HEK293 (cell line): ENCODE measurements at regions not wholly inside any gene's neighbourhood (a gene's known extent, or its start where the extent isn't known, plus 50 kb on each side); places are given as distances from the start of the nearest gene placed in this dataset.

Experiments
- ATF2 ChIP-seq: fragments of 450-650 bp; formaldehyde crosslinking; IDR thresholded peaks from 2 replicates; pipeline ENCODE4 v1.5.1; 2016; ENCODE audit warnings: missing biosample characterization, missing genetic modification characterization, low read depth
- GLI4 ChIP-seq: fragments of 450-650 bp; formaldehyde crosslinking; IDR thresholded peaks from 2 replicates; pipeline ENCODE4 v1.5.1; 2016; ENCODE audit warnings: missing biosample characterization, missing genetic modification characterization
- GLIS1 ChIP-seq: fragments of 450-650 bp; formaldehyde crosslinking; IDR thresholded peaks from 2 replicates; pipeline ENCODE4 v1.5.1; 2016; ENCODE audit warnings: missing biosample characterization, missing genetic modification characterization
- HIC1 ChIP-seq: fragments of 450-650 bp; formaldehyde crosslinking; IDR thresholded peaks from 2 replicates; pipeline ENCODE4 v1.5.1; 2016; ENCODE audit warnings: missing biosample characterization, missing genetic modification characterization
- INSM2 ChIP-seq: fragments of 450-650 bp; formaldehyde crosslinking; IDR thresholded peaks from 2 replicates; pipeline ENCODE4 v1.5.1; 2016; ENCODE audit warnings: missing biosample characterization, missing genetic modification characterization
- KLF10 ChIP-seq: fragments of 450-650 bp; IDR thresholded peaks from 2 replicates; pipeline ENCODE4 v1.5.1; 2018; ENCODE audit warnings: missing biosample characterization, mild to moderate bottlenecking, missing genetic modification characterization
- KLF17 ChIP-seq: fragments of 450-650 bp; formaldehyde crosslinking; IDR thresholded peaks from 2 replicates; pipeline ENCODE4 v1.5.1; 2016; ENCODE audit warnings: missing biosample characterization, missing genetic modification characterization
- KLF8 ChIP-seq: fragments of 450-650 bp; formaldehyde crosslinking; IDR thresholded peaks from 2 replicates; pipeline ENCODE4 v1.5.1; 2016; ENCODE audit warnings: missing biosample characterization, missing genetic modification characterization
- PRDM6 ChIP-seq: fragments of 450-650 bp; formaldehyde crosslinking; IDR thresholded peaks from 2 replicates; pipeline ENCODE4 v1.5.1; 2017; ENCODE audit warnings: missing biosample characterization, missing genetic modification characterization
- SCRT1 ChIP-seq: fragments of 450-650 bp; formaldehyde crosslinking; IDR thresholded peaks from 2 replicates; pipeline ENCODE4 v1.5.1; 2016; ENCODE audit warnings: missing biosample characterization, missing genetic modification characterization, borderline replicate concordance
- SP2 ChIP-seq: fragments of 450-650 bp; formaldehyde crosslinking; IDR thresholded peaks from 2 replicates; pipeline ENCODE4 v1.5.1; 2016; ENCODE audit warnings: missing biosample characterization, missing genetic modification characterization
- WT1 ChIP-seq: fragments of 450-650 bp; formaldehyde crosslinking; IDR thresholded peaks from 2 replicates; pipeline ENCODE4 v1.5.1; 2016; ENCODE audit warnings: missing biosample characterization, missing genetic modification characterization
- ZFP41 ChIP-seq: fragments of 450-650 bp; formaldehyde crosslinking; IDR thresholded peaks from 2 replicates; pipeline ENCODE4 v1.5.1; 2016; ENCODE audit warnings: missing biosample characterization, missing genetic modification characterization, borderline replicate concordance
- ZNF138 ChIP-seq: fragments of 450-650 bp; formaldehyde crosslinking; IDR thresholded peaks from 2 replicates; pipeline ENCODE4 v1.5.1; 2016; ENCODE audit warnings: missing biosample characterization, missing genetic modification characterization, borderline replicate concordance
- ZNF184 ChIP-seq: fragments of 450-650 bp; IDR thresholded peaks from 2 replicates; pipeline ENCODE4 v1.5.1; 2018; ENCODE audit warnings: missing biosample characterization, mild to moderate bottlenecking, missing genetic modification characterization
- ZNF214 ChIP-seq: fragments of 450-650 bp; formaldehyde crosslinking; IDR thresholded peaks from 2 replicates; pipeline ENCODE4 v1.5.1; 2017; ENCODE audit warnings: missing biosample characterization, mild to moderate bottlenecking, missing genetic modification characterization, borderline replicate concordance
- ZNF221 ChIP-seq: fragments of 450-650 bp; formaldehyde crosslinking; IDR thresholded peaks from 2 replicates; pipeline ENCODE4 v1.5.1; 2017; ENCODE audit warnings: missing biosample characterization, missing genetic modification characterization, borderline replicate concordance
- ZNF274 ChIP-seq, 2 experiments: fragments of 200-500 bp in 1 of 2; fragments of 450-650 bp in 1 of 2; sonication (Bioruptor generic) in 1 of 2; formaldehyde crosslinking in 1 of 2; IDR thresholded peaks; 2 replicates each; pipeline versions ENCODE4 v1.5.1 to v1.6.1; 2014 to 2016; ENCODE audit warnings: borderline replicate concordance in 1 of 2, inconsistent platforms in 1 of 2, low read length in 1 of 2, missing biosample characterization in 1 of 2, missing genetic modification characterization in 1 of 2
- ZNF302 ChIP-seq: fragments of 450-650 bp; formaldehyde crosslinking; IDR thresholded peaks from 2 replicates; pipeline ENCODE4 v1.5.1; 2016; ENCODE audit warnings: missing biosample characterization, missing genetic modification characterization, low read depth
- ZNF324 ChIP-seq: fragments of 450-650 bp; formaldehyde crosslinking; IDR thresholded peaks from 2 replicates; pipeline ENCODE4 v1.5.1; 2016; ENCODE audit warnings: missing biosample characterization, missing genetic modification characterization
- ZNF423 ChIP-seq: fragments of 450-650 bp; formaldehyde crosslinking; IDR thresholded peaks from 2 replicates; pipeline ENCODE4 v1.5.1; 2016; ENCODE audit warnings: missing biosample characterization, missing genetic modification characterization
- ZNF426 ChIP-seq: fragments of 450-650 bp; formaldehyde crosslinking; IDR thresholded peaks from 2 replicates; pipeline ENCODE4 v1.5.1; 2017; ENCODE audit warnings: missing biosample characterization, missing genetic modification characterization, mild to moderate bottlenecking, inconsistent platforms, moderate library complexity
- ZNF530 ChIP-seq: fragments of 450-650 bp; formaldehyde crosslinking; IDR thresholded peaks from 2 replicates; pipeline ENCODE4 v1.5.1; 2016; ENCODE audit warnings: low read depth, missing biosample characterization, missing genetic modification characterization
- ZNF548 ChIP-seq: fragments of 450-650 bp; formaldehyde crosslinking; IDR thresholded peaks from 2 replicates; pipeline ENCODE4 v1.5.1; 2016; ENCODE audit warnings: missing biosample characterization, missing genetic modification characterization
- ZNF580 ChIP-seq: fragments of 450-650 bp; formaldehyde crosslinking; IDR thresholded peaks from 2 replicates; pipeline ENCODE4 v1.5.1; 2016; ENCODE audit warnings: missing biosample characterization, missing genetic modification characterization
- ZNF585B ChIP-seq: fragments of 450-650 bp; formaldehyde crosslinking; IDR thresholded peaks from 2 replicates; pipeline ENCODE4 v1.5.1; 2016; ENCODE audit warnings: missing biosample characterization, missing genetic modification characterization
- ZNF600 ChIP-seq: fragments of 450-650 bp; formaldehyde crosslinking; IDR thresholded peaks from 2 replicates; pipeline ENCODE4 v1.5.1; 2016; ENCODE audit warnings: missing biosample characterization, missing genetic modification characterization
- ZNF621 ChIP-seq: fragments of 450-650 bp; formaldehyde crosslinking; IDR thresholded peaks from 2 replicates; pipeline ENCODE4 v1.5.1; 2017; ENCODE audit warnings: missing biosample characterization, missing genetic modification characterization
- ZNF707 ChIP-seq: fragments of 450-650 bp; formaldehyde crosslinking; IDR thresholded peaks from 2 replicates; pipeline ENCODE4 v1.5.1; 2016; ENCODE audit warnings: missing biosample characterization, missing genetic modification characterization
- ZNF747 ChIP-seq: fragments of 450-650 bp; formaldehyde crosslinking; IDR thresholded peaks from 2 replicates; pipeline ENCODE4 v1.5.1; 2016; ENCODE audit warnings: missing biosample characterization, missing genetic modification characterization
- ZNF785 ChIP-seq: fragments of 450-650 bp; formaldehyde crosslinking; IDR thresholded peaks from 2 replicates; pipeline ENCODE4 v1.5.1; 2016; ENCODE audit warnings: missing biosample characterization, missing genetic modification characterization
- ZNF792 ChIP-seq: fragments of 450-650 bp; formaldehyde crosslinking; IDR thresholded peaks from 2 replicates; pipeline ENCODE4 v1.5.1; 2016; ENCODE audit warnings: missing biosample characterization, missing genetic modification characterization
- ZNF830 ChIP-seq: fragments of 450-650 bp; IDR thresholded peaks from 2 replicates; pipeline ENCODE4 v1.5.0; 2018; ENCODE audit warnings: missing biosample characterization, missing genetic modification characterization, low read depth, mild to moderate bottlenecking, moderate library complexity
- ZXDB ChIP-seq: fragments of 450-650 bp; formaldehyde crosslinking; IDR thresholded peaks from 2 replicates; pipeline ENCODE4 v1.5.1; 2016; ENCODE audit warnings: missing biosample characterization, missing genetic modification characterization

- TF ChIP-seq ZNF302 (tag by site-specific recombination) (no peak), ZNF707 (tag by site-specific recombination) (no peak), HIC1 (tag by site-specific recombination) (no peak), ZNF830 (tag by site-specific recombination) (no peak), INSM2 (tag by site-specific recombination) (no peak), ZNF585B (tag by site-specific recombination) (no peak), KLF10 (tag by site-specific recombination) (no peak), ZNF600 (tag by site-specific recombination) (no peak), ZNF221 (tag by site-specific recombination) (no peak), ZNF580 (tag by site-specific recombination) (no peak), ZNF324 (tag by site-specific recombination) (no peak), GLI4 (tag by site-specific recombination) (no peak), ZFP41 (no peak), ZNF184 (tag by site-specific recombination) (peak; percentile 60; the same call in 1 of the 2 replicates), SP2 (tag by site-specific recombination) (no peak), ZNF530 (no peak), ZNF426 (tag by site-specific recombination) (no peak), ZNF214 (tag by site-specific recombination) (no peak), WT1 (tag by site-specific recombination) (no peak), ZNF621 (tag by site-specific recombination) (no peak), PRDM6 (tag by site-specific recombination) (peak; percentile 53), ZNF274 (IDR thresholded peaks at IDR 0.05; ENCODE audit: low read length) (no peak), ZNF274 (tag by site-specific recombination; IDR thresholded peaks at IDR 0.05; ENCODE audit: borderline replicate concordance) (no peak), ZXDB (tag by site-specific recombination) (peak; percentile 57), ATF2 (tag by site-specific recombination) (no peak), KLF17 (tag by site-specific recombination) (no peak), ZNF138 (tag by site-specific recombination) (no peak), GLIS1 (no peak), ZNF423 (tag by site-specific recombination) (no peak), KLF8 (tag by site-specific recombination) (no peak), ZNF785 (no peak), SCRT1 (tag by site-specific recombination) (0 out of 2 replicates have a peak, but pooled peaks have one; percentile 34), ZNF792 (tag by site-specific recombination) (no peak), ZNF747 (tag by site-specific recombination) (no peak), ZNF548 (tag by site-specific recombination) (no peak)
Observed at GRCh38 chr2:47307066-47307465, 62.0 kb upstream of the EPCAM start (continued).
